ENCODE measurements at regions not wholly inside any gene's neighbourhood (a gene's known extent, or its start where the extent isn't known, plus 50 kb on each side); places are given as distances from the start of the nearest gene placed in this dataset.
"Not testable (repeated sequence)": the region's sequence is repeated elsewhere in the genome, so short reads cannot be mapped to it uniquely, and the experiment has no call there.

- CTCF ChIA-PET = no interaction called here
- no peaks in the 10 kb centered on the region for H3K9me3 ChIP-seq (ENCODE audit: control insufficient read depth, insufficient read depth, low read length)
- no peak overlapping the region for H3K27ac ChIP-seq (ENCODE audit: low read depth, low read length)
- POLR2A ChIA-PET = no interaction called here
- H3K4me3 ChIP-seq (ENCODE audit: low read depth, low read length) = no peak overlapping the region
- no peak for DNase-seq (ENCODE audit: low read depth, low spot score)
- TF ChIP-seq CTCF (IDR thresholded peaks at IDR 0.05; ENCODE audit: low read depth, low read length) = no peak
- H3K27me3 ChIP-seq (ENCODE audit: control insufficient read depth, insufficient read depth, low read length) = no peaks in the 10 kb centered on the region
These were observed 97.8 kb upstream of the USP9X start for GRCh38 chrX:40987413-40987812.

GRCh38 chrX:40988100-40988499, 97.1 kb upstream of the USP9X start:
- H3K4me3 ChIP-seq (ENCODE audit: low read depth, low read length) = no peak overlapping the region
- TF ChIP-seq CTCF (IDR thresholded peaks at IDR 0.05; ENCODE audit: low read depth, low read length) = no peak
- H3K9me3 ChIP-seq (ENCODE audit: control insufficient read depth, insufficient read depth, low read length) = no peaks in the 10 kb centered on the region
- CTCF ChIA-PET = no interaction called here
- no peak for DNase-seq (ENCODE audit: low read depth, low spot score)
- H3K27me3 ChIP-seq (ENCODE audit: control insufficient read depth, insufficient read depth, low read length) = no peaks in the 10 kb centered on the region
- H3K27ac ChIP-seq (ENCODE audit: low read depth, low read length) = no peak overlapping the region
- POLR2A ChIA-PET = no interaction called here

GRCh38 chrX:40993395-40993794, 91.8 kb upstream of the USP9X start:
- H3K9me3 ChIP-seq (ENCODE audit: control insufficient read depth, insufficient read depth, low read length); H3K27ac ChIP-seq (ENCODE audit: low read depth, low read length); H3K27me3 ChIP-seq (ENCODE audit: control insufficient read depth, insufficient read depth, low read length); H3K4me3 ChIP-seq (ENCODE audit: low read depth, low read length); POLR2A ChIA-PET; DNase-seq (ENCODE audit: low read depth, low spot score); CTCF ChIA-PET: not testable (repeated sequence)

- ChIA-PET CTCF (interaction anchor here (0.7 to 1.4 kb wide), 2 partner anchors 203 to 345 kb away, joined by 3 to 4 read pairs; no protein-coding TSS in a partner anchor), POLR2A (interaction anchor here (0.6 to 1.3 kb wide), 3 partner anchors 14 to 89 kb away, joined by 3 to 4 read pairs (median 3); partner anchors contain the start of gene USP9X)
- Histone ChIP-seq H3K4me3 (ENCODE audit: low read depth, low read length) (no peak overlapping the region), H3K9me3 (ENCODE audit: control insufficient read depth, insufficient read depth, low read length) (no peaks in the 10 kb centered on the region), H3K27ac (ENCODE audit: low read depth, low read length) (no peak overlapping the region), H3K27me3 (ENCODE audit: control insufficient read depth, insufficient read depth, low read length) (no peaks in the 10 kb centered on the region)
- DNase-seq (ENCODE audit: low read depth, low spot score) = no peak
- no peak for TF ChIP-seq CTCF (IDR thresholded peaks at IDR 0.05; ENCODE audit: low read depth, low read length)
These were observed 88.2 kb upstream of the USP9X start for GRCh38 chrX:40996886-40997530.

- H3K27ac ChIP-seq (ENCODE audit: low read depth, low read length) = no peak overlapping the region
- no peak overlapping the region for H3K4me3 ChIP-seq (ENCODE audit: low read depth, low read length)
- ChIA-PET POLR2A (no interaction called here), CTCF (interaction anchor here (1.4 kb wide), 1 partner anchor 346 kb away, joined by 4 read pairs; no protein-coding TSS in a partner anchor)
- DNase-seq (ENCODE audit: low read depth, low spot score) = no peak
- no peak for TF ChIP-seq CTCF (IDR thresholded peaks at IDR 0.05; ENCODE audit: low read depth, low read length)
- no peaks in the 10 kb centered on the region for H3K27me3 ChIP-seq (ENCODE audit: control insufficient read depth, insufficient read depth, low read length)
- H3K9me3 ChIP-seq (ENCODE audit: control insufficient read depth, insufficient read depth, low read length) = no peaks in the 10 kb centered on the region
These were observed 87.1 kb upstream of the USP9X start for GRCh38 chrX:40998123-40998522.

All from AG04450 (cell line).